HPDE6-E6E7 (cell line): ENCODE measurements at regions not wholly inside any gene's neighbourhood (a gene's known extent, or its start where the extent isn't known, plus 50 kb on each side); places are given as distances from the start of the nearest gene placed in this dataset.

Experiments
- DNase-seq: peaks from one replicate; pipeline ENCODE4 v3.0.0; 2011; ENCODE audit warnings: missing footprints; ENCODE audit errors: extremely low spot score

DNA sequence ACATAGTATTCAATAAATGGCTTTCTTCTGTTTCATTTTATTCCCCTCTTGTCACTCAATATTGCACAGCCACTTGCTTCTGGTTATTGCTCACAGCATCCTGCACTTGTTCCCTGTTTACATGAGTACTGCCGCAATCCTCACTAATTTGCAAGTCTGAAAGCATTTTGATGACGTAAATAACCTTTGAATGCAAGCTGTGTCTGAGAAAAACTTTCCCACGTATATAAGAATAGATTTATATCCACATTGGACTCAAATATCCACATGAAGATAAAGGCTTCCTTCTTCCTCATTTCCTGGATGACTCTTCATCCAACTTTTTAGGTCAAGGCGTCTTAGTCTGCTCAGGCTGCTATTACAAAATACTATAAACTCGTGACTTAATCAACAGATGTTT is 88.2 kb upstream of the DAP start:
- no peak for DNase-seq

DNA sequence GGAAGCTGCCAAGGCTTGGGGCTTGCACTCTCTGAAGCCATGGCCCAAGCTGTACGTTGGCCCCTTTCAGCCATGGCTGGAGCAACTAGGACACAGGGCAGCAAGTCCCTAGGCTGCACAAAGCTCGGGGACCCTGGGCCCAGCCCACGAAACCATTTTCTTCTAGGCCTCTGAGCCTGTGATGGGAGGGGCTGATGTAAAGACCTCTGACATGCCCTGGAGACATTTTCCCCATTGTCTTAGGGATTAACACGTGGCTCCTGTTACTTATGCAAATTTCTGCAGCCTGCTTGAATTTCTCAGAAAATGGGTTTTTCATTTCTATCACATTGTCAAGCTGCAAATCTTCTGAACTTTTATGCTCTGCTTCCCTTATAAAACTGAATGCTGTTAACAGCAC is 83.0 kb upstream of the DAP start:
- no peak for DNase-seq

DNA sequence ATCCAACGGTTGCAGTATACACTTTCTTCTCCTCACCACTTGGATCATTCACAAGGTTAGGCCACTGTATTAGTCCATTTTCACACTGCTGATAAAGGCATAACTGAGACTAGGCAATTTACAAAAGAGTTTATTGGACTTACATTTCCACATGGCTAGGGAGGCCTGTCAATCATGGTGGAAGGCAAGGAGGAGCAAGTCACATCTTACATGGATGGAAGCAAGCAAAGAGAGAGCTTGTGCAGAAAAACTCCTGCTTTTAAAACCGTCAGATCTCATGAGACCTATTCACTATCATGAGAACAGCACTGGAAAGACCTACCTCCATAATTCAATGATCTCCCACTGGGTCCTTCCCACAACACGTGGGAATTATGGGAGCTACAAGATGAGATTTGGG is 81.8 kb upstream of the DAP start:
- no peak for DNase-seq

DNA sequence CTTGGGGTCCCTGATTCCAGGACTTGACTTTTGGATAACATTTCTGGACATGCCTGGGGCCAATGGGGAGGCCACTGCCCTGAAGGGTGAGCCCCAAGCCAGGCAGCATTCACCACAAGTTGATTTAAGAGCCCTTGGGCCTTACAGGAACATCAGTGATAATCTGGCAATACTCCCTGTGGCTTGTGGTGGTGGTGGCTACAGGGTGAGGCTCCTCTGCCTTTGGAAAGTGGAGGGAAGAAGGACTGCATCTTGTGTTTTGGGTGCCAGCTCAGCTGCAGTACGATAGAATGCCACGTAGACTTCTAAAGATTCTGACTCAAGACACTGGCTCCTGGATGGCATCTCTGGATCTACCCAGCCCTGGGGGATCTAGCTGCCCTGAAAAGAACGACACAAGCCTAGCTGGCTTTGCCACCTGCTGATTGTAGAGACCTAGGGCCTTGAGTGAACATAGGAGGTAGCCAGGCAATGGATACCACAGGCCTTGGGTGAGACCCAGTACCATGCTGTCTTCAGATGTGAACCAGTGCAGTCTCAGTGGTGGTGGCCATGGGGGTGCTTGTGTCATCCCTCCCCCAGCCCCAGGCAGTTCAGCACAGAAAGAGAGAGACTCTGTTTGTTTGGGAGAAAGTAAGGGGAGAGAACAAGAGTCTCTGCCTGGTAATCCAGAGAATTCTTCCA is 79.0 kb upstream of the DAP start:
- DNase-seq: no peak

DNA sequence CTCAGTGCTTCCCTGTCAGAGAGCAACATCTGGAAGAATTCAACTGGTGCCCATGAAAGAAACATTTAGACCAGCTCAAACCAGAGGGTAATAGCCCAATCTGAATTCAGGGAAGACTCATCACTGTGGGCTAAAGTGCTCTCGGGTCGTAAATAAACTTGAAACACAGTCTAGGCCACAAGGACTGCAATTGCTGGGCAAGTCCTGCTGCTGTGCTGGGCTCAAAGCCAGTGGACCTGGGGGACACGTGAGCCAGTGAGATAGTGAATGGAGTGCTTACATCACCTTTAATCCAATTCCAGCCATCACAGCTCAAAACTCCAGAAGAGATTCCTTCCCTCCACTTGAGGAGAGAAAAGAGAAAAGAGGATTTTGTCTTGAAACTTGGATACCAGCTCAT is 78.1 kb upstream of the DAP start:
- no peak for DNase-seq

DNA sequence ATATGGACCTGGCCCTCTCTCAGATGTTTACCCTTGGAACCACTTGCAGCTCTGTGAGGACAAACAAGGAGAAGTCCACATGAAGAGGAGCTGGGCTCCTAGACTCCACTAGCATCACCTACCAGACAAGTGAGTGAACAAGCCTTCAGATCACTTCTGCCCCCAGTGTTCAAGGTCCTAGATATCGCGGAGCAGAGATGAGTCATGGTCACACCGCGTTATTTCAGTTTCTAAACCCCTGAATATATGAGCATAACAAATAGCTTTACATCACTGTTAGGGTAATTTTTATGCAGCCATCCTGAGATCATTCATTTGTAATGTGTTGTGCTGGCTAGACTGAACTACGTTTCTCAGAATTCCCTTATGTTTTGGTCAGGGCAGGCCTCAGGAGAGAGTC is 77.0 kb upstream of the DAP start:
- DNase-seq: no peak

DNA sequence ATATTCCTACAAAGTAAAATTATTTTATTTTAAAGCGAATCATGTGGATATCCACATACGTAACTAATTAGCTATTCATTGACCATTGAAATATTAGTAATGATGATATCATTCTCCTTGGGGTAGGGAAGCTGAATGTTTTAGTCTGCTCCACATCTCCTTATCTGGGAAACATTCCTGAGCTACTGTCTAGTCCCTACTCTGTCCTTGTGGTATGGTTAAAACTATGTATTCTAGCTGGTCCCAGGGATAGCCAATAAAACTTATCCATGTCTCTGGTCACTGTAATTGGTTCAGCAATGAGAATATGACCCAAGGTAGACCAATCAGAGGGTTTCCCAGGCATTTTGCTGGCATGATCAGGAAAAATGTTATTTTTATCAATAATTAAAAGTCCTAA is 76.0 kb upstream of the DAP start:
- DNase-seq: no peak

DNA sequence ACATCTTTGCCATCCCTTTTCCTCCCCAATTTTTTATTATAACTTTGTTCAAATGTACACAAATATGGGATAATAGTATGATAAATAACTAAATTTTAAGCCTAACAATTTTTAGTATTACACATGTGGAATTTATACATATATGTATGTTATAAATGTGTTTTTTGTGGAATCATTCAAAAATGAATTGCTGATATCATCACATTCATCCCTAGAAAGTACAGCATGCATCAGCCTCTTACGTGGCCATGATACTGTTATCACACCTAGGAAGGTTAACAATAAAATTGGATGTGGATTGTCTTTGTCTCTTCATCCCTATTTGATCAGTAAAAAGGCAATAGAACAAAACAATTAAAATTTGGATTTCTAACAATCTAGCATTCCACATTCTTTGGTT is 73.7 kb upstream of the DAP start:
- no peak for DNase-seq

DNA sequence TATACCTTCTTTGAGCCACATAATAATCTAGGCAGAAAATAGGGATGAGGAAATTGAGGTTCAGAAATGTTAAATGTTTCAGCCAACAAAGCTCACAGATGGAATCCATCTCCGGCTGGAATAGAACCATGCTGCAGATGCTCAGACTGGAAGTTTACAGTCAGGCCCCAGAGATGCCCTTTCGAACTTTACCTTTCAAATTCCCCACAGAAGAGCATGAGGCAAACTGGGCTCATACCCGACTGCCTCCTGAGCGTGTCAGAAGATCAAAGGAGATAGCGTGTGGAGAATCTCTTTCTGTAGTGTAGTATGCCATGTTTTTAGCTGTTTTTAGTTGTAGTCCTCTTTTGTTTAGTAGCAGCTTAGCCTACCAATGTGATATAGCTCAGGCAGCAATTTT is 72.0 kb upstream of the DAP start:
- no peak for DNase-seq

DNA sequence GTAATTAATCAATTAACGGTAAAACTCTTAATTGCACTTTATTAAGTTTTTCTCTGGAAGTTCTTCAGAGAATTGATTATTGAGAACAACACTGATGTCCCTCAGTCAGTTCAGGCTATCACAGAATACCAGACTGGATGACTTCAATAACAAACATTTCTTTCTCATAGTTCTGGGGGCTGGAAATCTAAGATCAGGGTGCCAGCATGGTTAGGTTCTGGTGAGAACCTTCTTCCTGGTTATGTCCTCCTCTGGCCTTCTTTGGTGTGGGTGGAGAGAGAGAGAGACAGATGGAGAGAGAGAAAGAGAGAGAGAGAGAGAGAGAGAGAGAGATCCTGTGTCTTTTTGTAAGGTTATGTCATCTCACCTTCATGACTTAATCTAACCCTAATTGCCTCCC is 71.4 kb upstream of the DAP start:
- no peak for DNase-seq

DNA sequence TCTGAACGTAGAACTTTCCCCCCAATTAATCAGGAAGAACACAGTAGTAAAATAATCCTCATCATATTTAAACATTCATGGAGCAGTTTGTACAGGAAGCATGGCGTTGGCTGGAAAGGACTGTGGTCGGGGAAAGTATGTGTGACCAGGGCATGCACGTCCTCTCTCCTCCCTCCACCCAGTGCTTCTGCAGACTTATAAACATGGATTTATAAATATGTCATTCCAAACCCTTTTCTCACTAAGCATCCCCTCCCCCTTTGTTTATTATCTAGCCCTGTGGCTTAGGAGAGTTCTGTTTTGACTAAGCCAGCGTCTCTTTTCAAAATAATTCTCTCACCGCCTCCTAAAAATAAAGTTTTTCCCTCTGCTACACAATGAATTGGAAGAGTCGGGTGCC is 70.4 kb upstream of the DAP start:
- DNase-seq: no peak

DNA sequence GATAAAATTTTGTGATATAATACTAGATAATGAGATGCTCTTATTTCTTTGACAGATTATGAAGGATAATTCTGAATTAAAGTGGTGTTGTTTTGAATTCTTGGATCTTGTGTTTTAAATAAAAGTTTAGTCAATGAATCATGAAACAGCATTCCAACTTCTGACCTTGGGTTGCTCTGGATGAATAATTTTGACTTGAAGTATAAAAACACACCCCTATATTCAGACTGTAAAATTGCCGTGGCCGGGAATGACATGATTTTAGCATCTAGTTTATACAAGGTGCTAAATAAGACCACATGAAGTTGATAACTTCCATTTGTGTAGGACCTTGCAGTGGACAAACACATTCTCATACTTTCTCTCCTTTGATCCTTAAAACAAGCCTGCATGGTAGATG is 67.2 kb upstream of the DAP start:
- no peak for DNase-seq

DNA sequence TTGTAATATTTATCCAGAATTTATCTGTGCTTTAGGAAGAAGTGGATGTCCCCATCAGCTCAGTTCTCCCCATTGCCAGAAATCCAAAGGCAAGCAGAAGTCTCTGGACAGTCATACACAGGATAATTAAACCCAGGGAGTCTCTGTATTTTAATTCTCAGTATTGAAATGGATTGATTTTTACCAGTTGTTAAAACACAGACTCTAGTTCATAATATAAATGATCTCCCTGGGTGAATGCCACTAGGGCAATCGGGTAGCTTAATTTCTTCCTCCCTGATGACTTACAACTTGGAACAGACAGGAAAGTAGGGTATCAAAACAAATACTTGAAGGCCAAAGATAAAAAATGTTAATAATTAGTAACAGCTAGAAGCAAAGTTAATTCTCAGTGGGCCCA is 66.5 kb upstream of the DAP start:
- no peak for DNase-seq

DNA sequence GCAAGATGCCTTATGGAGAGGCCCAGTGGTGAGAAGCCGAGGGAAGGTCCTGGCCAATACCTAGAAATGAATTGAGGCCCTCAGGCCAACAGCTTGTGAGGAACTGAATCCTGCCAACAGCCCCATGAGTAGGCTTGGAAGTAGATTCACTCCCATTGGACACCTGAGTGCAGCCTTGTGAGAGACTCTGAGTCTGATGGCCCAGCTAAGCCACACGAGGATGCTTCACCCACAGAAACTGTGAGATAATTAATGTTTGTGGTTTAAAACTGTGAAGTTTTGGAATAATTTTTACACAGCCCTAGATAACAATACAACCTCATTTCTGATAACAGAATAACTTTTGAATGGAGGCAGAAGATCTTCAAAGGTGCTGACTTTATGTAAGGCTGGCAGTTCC is 65.9 kb upstream of the DAP start:
- no peak for DNase-seq

DNA sequence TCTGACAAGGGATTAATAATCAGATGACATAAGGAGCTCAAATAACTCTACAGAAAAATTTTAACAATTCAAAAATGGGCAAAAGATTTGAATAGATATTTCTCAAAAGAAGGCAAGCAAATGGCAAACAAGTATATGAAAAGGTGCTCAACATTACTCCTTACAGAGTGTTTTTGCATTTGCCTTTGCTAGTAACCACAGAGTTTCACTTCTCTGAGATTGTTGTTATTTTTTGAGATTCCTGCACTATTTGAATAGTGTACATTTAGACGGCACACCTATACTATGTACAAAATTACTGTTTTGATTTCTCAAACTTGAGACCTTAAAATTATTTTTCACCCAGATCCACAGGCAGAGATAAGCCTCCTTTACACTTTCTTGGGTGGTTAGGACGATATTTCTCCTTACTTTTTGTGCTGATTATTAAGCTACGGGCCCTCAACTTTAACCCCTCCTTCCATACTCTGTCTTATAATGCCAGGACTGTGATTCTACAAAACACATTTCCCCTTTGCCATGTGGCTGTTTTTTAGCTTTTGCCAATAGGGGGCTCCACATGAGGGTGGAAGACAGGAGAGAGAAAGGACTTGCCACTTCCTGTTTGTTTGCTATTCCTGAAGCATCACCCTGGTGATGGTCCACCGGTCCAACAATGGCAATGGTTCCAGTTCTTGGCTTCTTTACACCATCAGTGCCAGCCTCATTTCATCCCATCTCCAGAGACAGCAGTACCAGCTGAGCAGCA is 65.0 kb upstream of the DAP start:
- DNase-seq: no peak

DNA sequence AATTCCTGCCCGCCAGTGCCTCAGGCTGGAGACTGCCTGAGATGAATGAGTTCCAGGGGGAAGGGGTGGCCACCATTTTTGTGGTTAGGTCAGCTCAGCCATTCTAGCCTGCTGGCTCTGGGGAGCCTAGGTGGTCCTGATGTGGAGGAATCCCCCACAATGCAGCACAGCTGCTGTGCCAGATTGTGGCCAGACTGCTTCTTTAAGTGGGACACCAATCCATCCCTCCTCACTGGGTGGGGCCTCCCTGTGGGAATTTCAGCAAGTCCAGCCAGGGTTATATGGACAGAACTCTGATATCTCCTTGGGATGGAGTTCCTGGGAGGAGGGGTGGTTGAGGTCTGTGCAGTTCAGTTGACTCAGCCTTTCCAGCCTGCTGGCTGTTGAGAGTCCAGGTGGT is 51.2 kb upstream of the DAP start:
- DNase-seq: no peak
